Endothelial cell of umbilical vein (primary cell): ENCODE measurements at regions not wholly inside any gene's neighbourhood (a gene's known extent, or its start where the extent isn't known, plus 50 kb on each side); places are given as distances from the start of the nearest gene placed in this dataset.

Experiments
- FOS ChIP-seq: IDR thresholded peaks from 2 replicates; pipeline ENCODE4 v1.6.1; 2011; ENCODE audit warnings: mild to moderate bottlenecking, low read length, moderate library complexity, borderline replicate concordance; ENCODE audit not compliant: insufficient read depth
- TF ChIP-seq, protein P1 (sequence below), 2 donors: IDR thresholded peaks; 1 replicate in 1 of 2; 2 replicates in 1 of 2; pipeline ENCODE4 v1.5.1; 2011; ENCODE audit warnings: low read length in 2 of 2, mild to moderate bottlenecking in 2 of 2, moderate library complexity in 2 of 2, control low read depth in 1 of 2, inconsistent platforms in 1 of 2, low read depth in 1 of 2; ENCODE audit not compliant: insufficient read depth in 1 of 2; ENCODE audit errors: extremely low read depth in 1 of 2

- no peak for TF ChIP-seq FOS
- TF ChIP-seq, protein P1, sequence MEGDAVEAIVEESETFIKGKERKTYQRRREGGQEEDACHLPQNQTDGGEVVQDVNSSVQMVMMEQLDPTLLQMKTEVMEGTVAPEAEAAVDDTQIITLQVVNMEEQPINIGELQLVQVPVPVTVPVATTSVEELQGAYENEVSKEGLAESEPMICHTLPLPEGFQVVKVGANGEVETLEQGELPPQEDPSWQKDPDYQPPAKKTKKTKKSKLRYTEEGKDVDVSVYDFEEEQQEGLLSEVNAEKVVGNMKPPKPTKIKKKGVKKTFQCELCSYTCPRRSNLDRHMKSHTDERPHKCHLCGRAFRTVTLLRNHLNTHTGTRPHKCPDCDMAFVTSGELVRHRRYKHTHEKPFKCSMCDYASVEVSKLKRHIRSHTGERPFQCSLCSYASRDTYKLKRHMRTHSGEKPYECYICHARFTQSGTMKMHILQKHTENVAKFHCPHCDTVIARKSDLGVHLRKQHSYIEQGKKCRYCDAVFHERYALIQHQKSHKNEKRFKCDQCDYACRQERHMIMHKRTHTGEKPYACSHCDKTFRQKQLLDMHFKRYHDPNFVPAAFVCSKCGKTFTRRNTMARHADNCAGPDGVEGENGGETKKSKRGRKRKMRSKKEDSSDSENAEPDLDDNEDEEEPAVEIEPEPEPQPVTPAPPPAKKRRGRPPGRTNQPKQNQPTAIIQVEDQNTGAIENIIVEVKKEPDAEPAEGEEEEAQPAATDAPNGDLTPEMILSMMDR (IDR thresholded peaks at IDR 0.05; ENCODE audit: extremely low read depth in 1 of 2, insufficient read depth in 1 of 2, low read depth in 1 of 2, low read length in 2 of 2) = no peak
Observed at GRCh38 chr9:118929287-118929686, 439.9 kb downstream of the BRINP1 start.
